Naive thymus-derived CD8-positive, alpha-beta T cell (primary cell): ENCODE measurements at regions not wholly inside any gene's neighbourhood (a gene's known extent, or its start where the extent isn't known, plus 50 kb on each side); places are given as distances from the start of the nearest gene placed in this dataset.
"Not testable (repeated sequence)": the region's sequence is repeated elsewhere in the genome, so short reads cannot be mapped to it uniquely, and the experiment has no call there.

Experiments used
- ATAC-seq, 2 donors: fragments of 150-1000 bp; cut with Tn5 transposase in 1 of 2; sonication (Bioruptor Pico), chemical (Tn5 transposase) in 1 of 2; 1 replicate in 1 of 2; 2 replicates in 1 of 2; pipeline ENCODE4 v1.10.0; 2021; ENCODE audit warnings: mild to moderate bottlenecking in 2 of 2, moderate library complexity in 2 of 2
- POLR2A ChIA-PET: fragments of 350-600 bp; sonication (Branson Sonifier 250); formaldehyde crosslinking; loops from one replicate; lab custom pipeline; 2021; ENCODE audit warnings: antibody characterized with exemption; lab: Charles Lee
- DNase-seq, 10 donors: peaks; one replicate each; pipeline versions ENCODE4 v3.0.0 to v3.0.0-alpha.2; 2020 to 2022
- H3K27ac Mint-ChIP-seq, 10 donors: one replicate each; pipeline ENCODE4 v1.8.0; 2020 to 2022; ENCODE audit warnings: mild to moderate bottlenecking in 10 of 10, mixed read lengths in 10 of 10, moderate library complexity in 4 of 10, inconsistent platforms in 1 of 10
- H3K27me3 Mint-ChIP-seq, 5 donors: one replicate each; pipeline ENCODE4 v1.8.0; 2021 to 2022; ENCODE audit warnings: mixed read lengths in 5 of 5
- H3K36me3 Mint-ChIP-seq, 3 donors: one replicate each; pipeline ENCODE4 v1.8.0; 2020 to 2022; ENCODE audit warnings: mixed read lengths in 3 of 3, mild to moderate bottlenecking in 2 of 3, inconsistent platforms in 1 of 3
- H3K4me1 Mint-ChIP-seq, 4 donors: one replicate each; pipeline ENCODE4 v1.8.0; 2021 to 2022; ENCODE audit warnings: mixed read lengths in 4 of 4
- H3K4me3 Mint-ChIP-seq, 10 donors: one replicate each; pipeline ENCODE4 v1.8.0; 2020 to 2022; ENCODE audit warnings: mild to moderate bottlenecking in 10 of 10, mixed read lengths in 10 of 10, moderate library complexity in 6 of 10, inconsistent platforms in 1 of 10
- H3K9me3 Mint-ChIP-seq, 9 donors: one replicate each; pipeline ENCODE4 v1.8.0; 2020 to 2022; ENCODE audit warnings: mixed read lengths in 9 of 9, mild to moderate bottlenecking in 3 of 9, inconsistent platforms in 1 of 9, moderate library complexity in 1 of 9

GRCh38 chr2:137910641-137911040 lies 53.6 kb upstream of the HNMT start:
- H3K27ac Mint-ChIP-seq: no peak overlapping the region
- no peak for ATAC-seq
- no peaks in the 10 kb centered on the region for H3K4me1 Mint-ChIP-seq
- H3K36me3 Mint-ChIP-seq: no peaks in the 10 kb centered on the region
- POLR2A ChIA-PET: no interaction called here
- DNase-seq: peak in 1 of 10 donors; percentile 8
- H3K4me3 Mint-ChIP-seq: no peak overlapping the region
- H3K9me3 Mint-ChIP-seq: no peaks in the 10 kb centered on the region
- H3K27me3 Mint-ChIP-seq: peaks cover 0 to 10% (median 0%) of the 10 kb centered on the region in 5 donors

- Mint-ChIP-seq H3K36me3 (no peaks in the 10 kb centered on the region), H3K27ac (no peak overlapping the region), H3K9me3 (no peaks in the 10 kb centered on the region), H3K4me3 (no peak overlapping the region), H3K27me3 (peaks cover 0 to 7% (median 0%) of the 10 kb centered on the region in 5 donors), H3K4me1 (no peaks in the 10 kb centered on the region)
- ATAC-seq: no peak
- POLR2A ChIA-PET: no interaction called here
- DNase-seq: no peak
Measured at GRCh38 chr2:137912371-137912770, 51.9 kb upstream of the HNMT start.

DNA sequence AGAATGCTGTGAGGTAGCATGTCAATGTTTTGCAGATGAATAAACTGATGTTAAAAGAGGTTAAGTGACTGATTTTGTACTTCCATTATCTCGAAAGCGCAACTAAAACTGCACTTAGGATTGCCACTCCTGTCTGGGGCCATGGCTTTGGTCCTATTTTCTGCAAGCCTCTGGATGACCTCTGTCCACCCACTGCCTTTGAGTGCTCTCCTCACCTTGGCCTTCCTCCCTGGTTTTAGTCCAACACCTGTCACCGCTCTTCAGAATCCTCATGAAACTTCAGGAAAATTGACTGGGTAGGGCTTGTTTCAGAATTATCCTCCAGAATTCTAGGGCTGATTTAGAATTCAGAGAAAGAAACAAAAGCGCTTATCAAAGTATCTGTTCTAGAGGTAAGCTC lies 51.1 kb upstream of the HNMT start:
- no peaks in the 10 kb centered on the region for H3K4me1 Mint-ChIP-seq
- peaks cover 0 to 7% (median 0%) of the 10 kb centered on the region in 5 donors for H3K27me3 Mint-ChIP-seq
- no peak for ATAC-seq
- no peaks in the 10 kb centered on the region for H3K36me3 Mint-ChIP-seq
- H3K4me3 Mint-ChIP-seq: no peak overlapping the region
- no peaks in the 10 kb centered on the region for H3K9me3 Mint-ChIP-seq
- H3K27ac Mint-ChIP-seq: no peak overlapping the region
- no peak for DNase-seq
- POLR2A ChIA-PET: no interaction called here

DNA sequence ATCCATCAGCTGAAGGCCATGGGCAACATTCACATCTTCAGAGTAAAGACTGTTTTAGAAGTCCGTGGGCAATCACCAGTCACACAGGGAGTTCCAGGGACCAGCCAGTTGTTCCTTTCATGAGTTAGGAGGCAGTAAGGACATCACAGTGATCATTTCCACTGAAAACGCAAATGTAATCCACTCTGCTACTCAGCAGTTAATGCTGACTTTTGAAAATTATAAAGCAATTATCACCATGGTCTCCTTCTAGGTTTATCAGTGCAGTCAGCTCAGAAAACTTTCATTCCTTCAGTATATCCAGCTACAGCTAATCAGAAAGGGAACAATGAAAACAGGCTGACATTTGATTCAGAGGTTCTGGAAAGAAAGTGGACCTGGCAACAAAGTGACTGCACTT lies 50.6 kb upstream of the HNMT start:
- DNase-seq, POLR2A ChIA-PET, H3K9me3 Mint-ChIP-seq, H3K36me3 Mint-ChIP-seq, H3K4me1 Mint-ChIP-seq, ATAC-seq, H3K27ac Mint-ChIP-seq, H3K4me3 Mint-ChIP-seq, H3K27me3 Mint-ChIP-seq: not testable (repeated sequence)
